AG04450 (cell line): ENCODE measurements at regions not wholly inside any gene's neighbourhood (a gene's known extent, or its start where the extent isn't known, plus 50 kb on each side); places are given as distances from the start of the nearest gene placed in this dataset.

ENCODE experiments used
- CTCF ChIA-PET: fragments of 300-600, 350-600 bp; formaldehyde crosslinking; extraction: SDS; loops from one replicate; lab custom pipeline; 2022; ENCODE audit warnings: antibody characterized with exemption, inconsistent platforms; lab: Charles Lee
- POLR2A ChIA-PET: fragments of 350-600 bp; formaldehyde crosslinking; extraction: SDS; loops from one replicate; lab custom pipeline; 2021; ENCODE audit warnings: antibody characterized with exemption, inconsistent platforms; lab: Yijun Ruan, JAX
- DNase-seq: peaks from one replicate; pipeline ENCODE4 v3.0.0-alpha.2; 2011; ENCODE audit warnings: low read depth, low spot score
- H3K27ac ChIP-seq: one replicate; pipeline ENCODE4 v1.5.1; 2012; ENCODE audit warnings: low read depth, low read length, control low read depth
- H3K27me3 ChIP-seq: one replicate; pipeline ENCODE4 v1.6.0; 2012; ENCODE audit warnings: low read length; ENCODE audit not compliant: control insufficient read depth, insufficient read depth
- H3K4me3 ChIP-seq: 2 replicates; pipeline ENCODE4 v1.5.1; 2011; ENCODE audit warnings: mild to moderate bottlenecking, low read depth, low read length, control low read depth
- H3K9me3 ChIP-seq: 2 replicates; pipeline ENCODE4 v1.5.1; 2012; ENCODE audit warnings: low read length; ENCODE audit not compliant: control insufficient read depth, insufficient read depth
- CTCF ChIP-seq: IDR thresholded peaks from 2 replicates; pipeline ENCODE4 v1.5.1; 2011; ENCODE audit warnings: low read depth, low read length, control low read depth, inconsistent platforms

DNA sequence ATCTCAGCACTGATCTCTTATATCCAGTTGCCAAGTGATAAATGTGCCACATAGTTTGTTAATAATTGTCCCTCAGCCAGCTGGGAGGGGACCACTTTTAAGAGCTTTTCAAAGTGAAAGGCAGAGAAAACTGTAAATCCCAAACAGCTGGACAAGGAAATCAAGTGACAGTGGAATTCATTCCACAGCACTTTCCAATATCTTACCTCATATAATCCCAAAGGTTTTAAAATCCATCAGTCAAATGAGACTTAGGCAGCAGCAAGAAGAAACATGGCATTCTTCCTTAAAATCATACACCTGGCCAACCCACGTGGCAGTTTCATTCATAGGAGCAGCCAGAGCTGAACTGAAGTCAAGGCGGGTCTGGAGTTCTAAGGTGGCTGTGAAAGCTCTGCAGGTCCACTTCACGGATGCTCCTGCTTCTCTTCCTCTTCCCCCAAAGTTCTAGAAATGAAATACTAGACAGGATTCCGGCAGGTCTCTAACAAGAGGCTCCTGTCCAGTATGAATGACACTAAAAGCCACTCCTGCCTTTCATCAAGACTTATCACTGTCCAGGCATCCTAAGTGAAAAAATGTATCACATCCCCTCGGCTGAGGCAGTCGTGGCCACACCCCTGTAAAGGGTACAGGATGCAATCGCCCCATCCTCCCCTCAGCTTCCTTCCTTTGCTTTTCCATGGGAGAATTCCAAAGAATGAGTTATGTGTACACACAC, 190.4 kb upstream of the STK17B start:
- no peak overlapping the region for H3K4me3 ChIP-seq
- no peak for DNase-seq
- ChIA-PET CTCF (interaction anchor here (2.3 kb wide), 1 partner anchor 24 kb away, joined by 18 read pairs; no protein-coding TSS in a partner anchor), POLR2A (no interaction called here)
- no peaks in the 10 kb centered on the region for H3K27me3 ChIP-seq
- no peak for TF ChIP-seq CTCF
- no peaks in the 10 kb centered on the region for H3K9me3 ChIP-seq
- H3K27ac ChIP-seq = no peak overlapping the region

DNA sequence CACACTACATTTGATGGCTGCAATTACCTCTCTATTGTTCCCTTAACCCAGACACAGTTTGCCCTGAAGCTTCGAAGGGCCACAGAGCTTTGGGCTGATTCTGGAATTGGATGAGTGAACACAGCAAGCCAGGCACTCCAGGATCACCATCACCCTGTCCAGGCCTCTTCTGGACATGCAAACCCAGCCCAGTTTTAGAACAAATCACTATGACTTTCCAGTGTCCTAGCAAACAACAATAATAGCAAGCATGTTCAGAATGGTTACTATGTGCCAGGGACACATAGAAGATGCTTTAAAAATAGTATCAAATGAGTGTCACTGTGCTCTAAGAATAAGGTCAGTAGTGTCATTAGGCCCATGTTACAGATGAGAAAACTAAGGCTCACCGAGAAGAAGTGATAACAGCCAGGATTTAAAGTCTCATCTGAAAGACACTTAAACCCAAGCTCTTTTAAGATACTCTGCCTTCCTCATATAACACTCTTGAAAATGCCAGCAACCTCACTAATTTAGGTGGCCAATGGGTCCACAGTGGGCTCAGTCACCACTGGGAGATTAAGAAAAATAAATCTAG, 191.7 kb upstream of the STK17B start:
- ChIA-PET CTCF (interaction anchor here (2.3 kb wide), 1 partner anchor 25 kb away, joined by 18 read pairs; no protein-coding TSS in a partner anchor), POLR2A (no interaction called here)
- DNase-seq = no peak
- H3K27ac ChIP-seq = no peak overlapping the region
- no peak overlapping the region for H3K4me3 ChIP-seq
- no peak for TF ChIP-seq CTCF
- H3K27me3 ChIP-seq = no peaks in the 10 kb centered on the region
- no peaks in the 10 kb centered on the region for H3K9me3 ChIP-seq

DNA sequence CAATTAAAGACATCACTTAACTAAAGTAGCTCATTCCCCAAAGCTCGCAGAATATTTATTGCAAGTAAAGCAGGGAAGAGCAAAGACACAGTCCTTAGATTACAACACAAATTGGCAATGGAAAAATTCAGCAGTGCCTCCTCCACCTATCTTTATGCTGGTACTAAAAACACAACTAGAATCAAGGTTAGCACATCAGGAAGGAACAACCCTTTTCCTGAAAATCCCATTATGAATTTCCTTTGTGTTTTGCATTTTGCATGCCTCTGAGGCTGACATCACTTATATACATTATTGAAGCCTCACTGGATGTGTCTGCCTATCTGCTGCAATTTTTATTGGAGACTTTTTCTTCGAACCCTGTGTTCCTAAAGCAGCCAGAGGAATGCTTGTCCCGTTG, 193.8 kb upstream of the STK17B start:
- no peak for TF ChIP-seq CTCF
- ChIA-PET POLR2A (interaction anchor here (0.6 kb wide), 1 partner anchor 65 kb away, joined by 3 read pairs; no protein-coding TSS in a partner anchor), CTCF (interaction anchor here (0.6 to 1.9 kb wide), 5 partner anchors 8 to 167 kb away, joined by 3 to 7 read pairs (median 6); no protein-coding TSS in a partner anchor)
- Histone ChIP-seq H3K27me3 (no peaks in the 10 kb centered on the region), H3K9me3 (no peaks in the 10 kb centered on the region), H3K27ac (no peak overlapping the region), H3K4me3 (no peak overlapping the region)
- no peak for DNase-seq

- ChIA-PET POLR2A (no interaction called here), CTCF (interaction anchor here (1.1 kb wide), 1 partner anchor 21 kb away, joined by 3 read pairs; no protein-coding TSS in a partner anchor)
- no peak for DNase-seq
- no peak for TF ChIP-seq CTCF
- no peaks in the 10 kb centered on the region for H3K9me3 ChIP-seq
- no peak overlapping the region for H3K4me3 ChIP-seq
- H3K27ac ChIP-seq = no peak overlapping the region
- no peaks in the 10 kb centered on the region for H3K27me3 ChIP-seq
These were observed 194.5 kb upstream of the STK17B start for GRCh38 chr2:196365923-196366322.

- DNase-seq = no peak
- no peak for TF ChIP-seq CTCF
- ChIA-PET POLR2A (no interaction called here), CTCF (no interaction called here)
- H3K27ac ChIP-seq = no peak overlapping the region
- H3K4me3 ChIP-seq = no peak overlapping the region
- no peaks in the 10 kb centered on the region for H3K27me3 ChIP-seq
- H3K9me3 ChIP-seq = no peaks in the 10 kb centered on the region
These were observed 196.3 kb upstream of the STK17B start for GRCh38 chr2:196367633-196368032.
